IMR-90 (cell line): ENCODE measurements at regions not wholly inside any gene's neighbourhood (a gene's known extent, or its start where the extent isn't known, plus 50 kb on each side); places are given as distances from the start of the nearest gene placed in this dataset.

Experiments
- ATAC-seq: fragments of 200-7000 bp; cut with Tn5 transposase; 2 replicates; pipeline ENCODE4 v1.9.1; 2020; ENCODE audit warnings: low read depth, mild to moderate bottlenecking, moderate library complexity
- BruUV-seq: library from RNA; stranded (reverse); fragments of 400-500 nt; replicated peaks from 2 replicates; lab custom pipeline; 2021; lab: Mats Ljungman, UMichigan
- CTCF ChIA-PET: fragments of 300-600 bp; formaldehyde crosslinking; extraction: SDS; loops from one replicate; lab custom pipeline; 2021; ENCODE audit warnings: antibody characterized with exemption; lab: Yijun Ruan, JAX
- POLR2A ChIA-PET: fragments of 300-600 bp; sonication (Branson Sonifier 250); formaldehyde crosslinking; loops from one replicate; lab custom pipeline; 2022; ENCODE audit warnings: antibody characterized with exemption; ENCODE audit not compliant: unreplicated experiment; lab: Charles Lee
- DNase-seq: peaks from one replicate; pipeline ENCODE4 v3.0.0; 2013
- H2AFZ ChIP-seq: replicated peaks from 2 replicates; pipeline ENCODE3; 2013; ENCODE audit warnings: low read length, mild to moderate bottlenecking; ENCODE audit not compliant: poor library complexity
- H2AK5ac ChIP-seq: 2 replicates; pipeline ENCODE4 v1.6.1; 2013; ENCODE audit warnings: low read depth, low read length, inconsistent platforms
- H2AK9ac ChIP-seq: replicated peaks from 2 replicates; pipeline ENCODE3; 2013; ENCODE audit warnings: mild to moderate bottlenecking, low read depth, low read length, moderate library complexity; ENCODE audit not compliant: poor library complexity
- H2BK120ac ChIP-seq: 2 replicates; pipeline ENCODE4 v1.6.1; 2013; ENCODE audit warnings: low read depth, low read length, inconsistent platforms
- H2BK15ac ChIP-seq: 3 replicates; pipeline ENCODE4 v1.6.1; 2013; ENCODE audit warnings: low read depth, low read length, inconsistent platforms
- H2BK20ac ChIP-seq: 2 replicates; pipeline ENCODE4 v1.6.1; 2013; ENCODE audit warnings: low read depth, mild to moderate bottlenecking, inconsistent platforms, low read length, moderate library complexity
- H2BK5ac ChIP-seq: 2 replicates; pipeline ENCODE4 v1.6.1; 2013; ENCODE audit warnings: mild to moderate bottlenecking, low read depth, low read length, inconsistent platforms; ENCODE audit not compliant: poor library complexity, severe bottlenecking
- H3K14ac ChIP-seq: replicated peaks from 2 replicates; pipeline ENCODE4 v1.6.1; 2013; ENCODE audit warnings: low read depth, low read length, inconsistent platforms
- H3K18ac ChIP-seq: 2 replicates; pipeline ENCODE4 v1.6.1; 2013; ENCODE audit warnings: low read depth, low read length, control low read depth
- H3K23ac ChIP-seq: 2 replicates; pipeline ENCODE4 v1.6.1; 2013; ENCODE audit warnings: low read depth, low read length, inconsistent platforms
- H3K27ac ChIP-seq: 2 replicates; pipeline ENCODE4 v1.5.1; 2013; ENCODE audit warnings: mild to moderate bottlenecking, control low read depth, low read length; ENCODE audit not compliant: insufficient read depth
- H3K27me3 ChIP-seq: 2 replicates; pipeline ENCODE4 v1.6.1; 2013; ENCODE audit warnings: low read length; ENCODE audit not compliant: control insufficient read depth, insufficient read depth
- H3K36me3 ChIP-seq: 2 replicates; pipeline ENCODE4 v1.6.1; 2013; ENCODE audit warnings: low read length, mixed read lengths; ENCODE audit not compliant: control insufficient read depth, insufficient read depth
- H3K4ac ChIP-seq: 2 replicates; pipeline ENCODE4 v1.6.1; 2013; ENCODE audit warnings: low read depth, low read length, inconsistent platforms
- H3K4me1 ChIP-seq: 2 replicates; pipeline ENCODE4 v1.6.1; 2013; ENCODE audit warnings: low read length, mixed read lengths; ENCODE audit not compliant: control insufficient read depth, insufficient read depth
- H3K4me2 ChIP-seq: 2 replicates; pipeline ENCODE4 v1.6.1; 2013; ENCODE audit warnings: low read depth, mild to moderate bottlenecking, control low read depth, low read length, moderate library complexity
- H3K4me3 ChIP-seq: 2 replicates; pipeline ENCODE4 v1.5.1; 2013; ENCODE audit warnings: low read depth, mild to moderate bottlenecking, control low read depth, low read length, moderate library complexity; ENCODE audit not compliant: insufficient read depth
- H3K56ac ChIP-seq: 2 replicates; pipeline ENCODE4 v1.6.1; 2013; ENCODE audit warnings: low read length, inconsistent platforms; ENCODE audit not compliant: insufficient read depth; ENCODE audit errors: extremely low read depth
- H3K79me1 ChIP-seq, 2 experiments: 2 replicates each; pipeline ENCODE4 v1.6.1; 2013; ENCODE audit warnings: low read length in 2 of 2, inconsistent platforms in 1 of 2, low read depth in 1 of 2
- H3K9ac ChIP-seq: 2 replicates; pipeline ENCODE4 v1.6.1; 2013; ENCODE audit warnings: low read depth, low read length, control low read depth
- H3K9me1 ChIP-seq: 2 replicates; pipeline ENCODE4 v1.6.1; 2013; ENCODE audit warnings: low read length, inconsistent platforms; ENCODE audit not compliant: insufficient read depth
- H3K9me3 ChIP-seq: 2 replicates; pipeline ENCODE4 v1.6.1; 2013; ENCODE audit warnings: low read length; ENCODE audit not compliant: control insufficient read depth, insufficient read depth
- H4K20me1 ChIP-seq: 2 replicates; pipeline ENCODE4 v1.6.1; 2013; ENCODE audit warnings: low read length, inconsistent platforms; ENCODE audit not compliant: insufficient read depth
- H4K5ac ChIP-seq: 2 replicates; pipeline ENCODE4 v1.6.1; 2013; ENCODE audit warnings: mild to moderate bottlenecking, low read depth, low read length, control low read depth
- H4K8ac ChIP-seq, 2 experiments: 2 replicates each; pipeline ENCODE4 v1.6.1; 2013; ENCODE audit warnings: low read depth in 2 of 2, low read length in 2 of 2, control low read depth in 1 of 2, inconsistent platforms in 1 of 2
- H4K91ac ChIP-seq: 2 replicates; pipeline ENCODE4 v1.6.1; 2013; ENCODE audit warnings: low read depth, low read length, inconsistent platforms; ENCODE audit not compliant: insufficient read depth
- BHLHE40 ChIP-seq: fragments of 150-350 bp; IDR thresholded peaks from 2 replicates; pipeline ENCODE4 v1.6.1; 2016; ENCODE audit warnings: mild to moderate bottlenecking, low read depth, low read length
- CHD1 ChIP-seq: IDR thresholded peaks from 2 replicates; pipeline ENCODE4 v1.6.1; 2012; ENCODE audit warnings: low read depth, low read length, improper control_type of control experiment
- CTCF ChIP-seq: conservative IDR thresholded peaks from 2 replicates; pipeline ENCODE4 v1.5.1; 2012; ENCODE audit warnings: mild to moderate bottlenecking, low read depth, low read length, improper control_type of control experiment
- ELK1 ChIP-seq: fragments of 150-350 bp; IDR thresholded peaks from 2 replicates; pipeline ENCODE4 v1.6.1; 2016; ENCODE audit warnings: low read depth, mild to moderate bottlenecking, low read length, moderate library complexity, borderline replicate concordance
- FOS ChIP-seq: fragments of 150-350 bp; IDR thresholded peaks from 2 replicates; pipeline ENCODE4 v1.6.1; 2016; ENCODE audit warnings: low read depth, low read length
- MAFK ChIP-seq: IDR thresholded peaks from 2 replicates; pipeline ENCODE4 v1.6.1; 2012; ENCODE audit warnings: low read depth, low read length, improper control_type of control experiment
- MAZ ChIP-seq: IDR thresholded peaks from 2 replicates; pipeline ENCODE4 v1.6.1; 2012; ENCODE audit warnings: low read depth, mild to moderate bottlenecking, low read length, improper control_type of control experiment, moderate library complexity, borderline replicate concordance
- MXI1 ChIP-seq: IDR thresholded peaks from 2 replicates; pipeline ENCODE4 v1.6.1; 2012; ENCODE audit warnings: low read depth, mild to moderate bottlenecking, low read length, moderate library complexity, borderline replicate concordance
- NFE2L2 ChIP-seq: fragments of 150-350 bp; IDR thresholded peaks from 2 replicates; pipeline ENCODE4 v1.6.1; 2016; ENCODE audit warnings: low read depth, mild to moderate bottlenecking, low read length
- POLR2A ChIP-seq: IDR thresholded peaks from 2 replicates; pipeline ENCODE4 v1.6.1; 2012; ENCODE audit warnings: mild to moderate bottlenecking, low read depth, low read length
- RAD21 ChIP-seq: IDR thresholded peaks from 2 replicates; pipeline ENCODE4 v1.6.1; 2012; ENCODE audit warnings: low read length, improper control_type of control experiment
- RCOR1 ChIP-seq: IDR thresholded peaks from 2 replicates; pipeline ENCODE4 v1.6.1; 2012; ENCODE audit warnings: mild to moderate bottlenecking, low read length, improper control_type of control experiment; ENCODE audit not compliant: insufficient replicate concordance
- RFX5 ChIP-seq: IDR thresholded peaks from 2 replicates; pipeline ENCODE4 v1.8.0; 2012; ENCODE audit warnings: low read depth, mild to moderate bottlenecking, low read length, moderate library complexity
- USF2 ChIP-seq: fragments of 150-350 bp; IDR thresholded peaks from 2 replicates; pipeline ENCODE4 v1.6.1; 2017; ENCODE audit warnings: mild to moderate bottlenecking, antibody characterized with exemption, low read length, low read depth
- WGBS, 2 experiments: methylation state at CpG; one replicate each; pipeline versions ENCODE4 v1.1.5 to v1.1.7; 2013; ENCODE audit warnings: missing lambda C conversion rate in 2 of 2; ENCODE audit not compliant: insufficient read length in 1 of 2; ENCODE audit errors: extremely low coverage in 2 of 2; 5-methylcytosine and 5-hydroxymethylcytosine counted together
- dilution Hi-C: fragments of 300-500 bp; cut with HindIII; formaldehyde crosslinking; loops from one replicate; pipeline ENCODE4 v1.14.3; 2018; ENCODE audit warnings: low sequenced_read_pairs; ENCODE audit not compliant: unreplicated experiment
- in situ Hi-C: fragments of 300-500 bp; cut with MboI; formaldehyde crosslinking; loops from 3 replicates; pipeline ENCODE4 v1.14.3; 2019; ENCODE audit warnings: low sequenced_read_pairs, inconsistent platforms, mixed read lengths
- intact Hi-C: fragments of 100-400 bp; cut with micrococcal nuclease; formaldehyde crosslinking; loops from 2 replicates; pipeline ENCODE4 v1.10.0; 2022

GRCh38 chr4:123558865-123559264 is 162.3 kb downstream of the SPRY1 start:
- intact Hi-C loops (no loop called here), dilution Hi-C loops (no loop called here), in situ Hi-C loops (no loop called here)
- no peak overlapping the region for H2BK5ac ChIP-seq
- DNase-seq: no peak
- H4K8ac ChIP-seq: peak overlapping the region; percentile 31 to 37; a peak in 1 of 4 replicates
- H3K9ac ChIP-seq: no peak overlapping the region
- H2AFZ ChIP-seq: no peak overlapping the region
- POLR2A ChIA-PET: no interaction called here
- H3K4me3 ChIP-seq: no peak overlapping the region
- peak overlapping the region; percentile 84; the same call in 1 of the 2 replicates for H3K4ac ChIP-seq
- H3K27ac ChIP-seq: no peak overlapping the region
- no peaks in the 10 kb centered on the region for H4K20me1 ChIP-seq
- no peaks in the 10 kb centered on the region for H3K79me1 ChIP-seq
- H3K4me1 ChIP-seq: peaks cover 30% of the 10 kb centered on the region
- H2AK5ac ChIP-seq: peak overlapping the region; percentile 93; the same call in 1 of the 2 replicates
- peaks cover 10% of the 10 kb centered on the region for H3K9me1 ChIP-seq
- CTCF ChIA-PET: no interaction called here
- no peaks in the 10 kb centered on the region for H3K36me3 ChIP-seq
- H2BK15ac ChIP-seq: peak overlapping the region; percentile 79; the same call in 1 of the 3 replicates
- no peak for ATAC-seq
- no peak overlapping the region for H4K5ac ChIP-seq
- H3K23ac ChIP-seq: no peak overlapping the region
- H3K14ac ChIP-seq: peak overlapping the region; percentile 89
- no peak overlapping the region for H3K4me2 ChIP-seq
- no TSS peak for BruUV-seq
- peak overlapping the region; percentile 93 for H2BK20ac ChIP-seq
- no peak overlapping the region; the same call in 1 of the 2 replicates for H4K91ac ChIP-seq
- H3K18ac ChIP-seq: peak overlapping the region; percentile 97
- WGBS, 2 experiments: no CpG with 5 or more reads among the region's 1 CpG
- H3K56ac ChIP-seq: no peak overlapping the region
- H2AK9ac ChIP-seq: no peak overlapping the region
- no peaks in the 10 kb centered on the region for H3K27me3 ChIP-seq
- peak overlapping the region; percentile 92; the same call in 1 of the 2 replicates for H2BK120ac ChIP-seq
- TF ChIP-seq NFE2L2 (no peak), BHLHE40 (no peak), MXI1 (no peak), POLR2A (no peak), FOS (no peak), CHD1 (no peak), MAZ (no peak), RCOR1 (no peak), RAD21 (no peak), USF2 (no peak), CTCF (no peak), ELK1 (no peak), MAFK (no peak), RFX5 (no peak)
- H3K9me3 ChIP-seq: no peaks in the 10 kb centered on the region
